HepG2 (cell line): ENCODE measurements at regions not wholly inside any gene's neighbourhood (a gene's known extent, or its start where the extent isn't known, plus 50 kb on each side); places are given as distances from the start of the nearest gene placed in this dataset.

Experiments used
- ATAC-seq: fragments of 200-7000 bp; cut with Tn5 transposase; 3 replicates; pipeline ENCODE4 v1.9.1; 2020; ENCODE audit warnings: mild to moderate bottlenecking, moderate library complexity
- BruUV-seq: library from RNA; stranded (reverse); fragments of 400-500 nt; replicated peaks from 2 replicates; lab custom pipeline; 2021; lab: Mats Ljungman, UMichigan
- CTCF ChIA-PET: fragments of 300-600 bp; formaldehyde crosslinking; extraction: SDS; loops from one replicate; lab custom pipeline; 2021; ENCODE audit warnings: low total read pairs, inconsistent platforms, low intra/inter-chr PET ratio; lab: Yijun Ruan, JAX
- POLR2A ChIA-PET: fragments of 350-600 bp; sonication (Branson Sonifier 250); formaldehyde crosslinking; loops from one replicate; lab custom pipeline; 2020; ENCODE audit warnings: antibody characterized with exemption, inconsistent platforms; lab: Yijun Ruan, JAX
- DNase-seq: peaks from one replicate; pipeline ENCODE4 v3.0.0-alpha.2; 2015; ENCODE audit warnings: low spot score
- FAIRE-seq: peaks from 3 replicates; lab custom pipeline; 2011; peaks lifted over from hg19 to GRCh38; lab: Jason Lieb, UNC
- H2AFZ ChIP-seq: one replicate; pipeline ENCODE4 v1.6.1; 2011; ENCODE audit warnings: low read length, inconsistent platforms
- H3K27ac ChIP-seq: fragments of 300-600 bp; 3 replicates; pipeline ENCODE4 v1.8.0; 2011; ENCODE audit warnings: mixed run types, mild to moderate bottlenecking, mixed read lengths, low read length, inconsistent platforms; ENCODE audit not compliant: insufficient read depth; ENCODE audit errors: extremely low read length
- H3K27me3 ChIP-seq, 2 experiments: fragments of 200-600 bp in 1 of 2; 2 replicates in 1 of 2; 3 replicates in 1 of 2; pipeline versions ENCODE4 v1.6.0 to v1.8.0; 2011; ENCODE audit warnings: low read length in 2 of 2, mild to moderate bottlenecking in 2 of 2, moderate library complexity in 2 of 2, inconsistent platforms in 1 of 2; ENCODE audit not compliant: insufficient read depth in 2 of 2, control insufficient read depth in 1 of 2
- H3K36me3 ChIP-seq, 2 experiments: fragments of 200-600 bp in 1 of 2; replicated peaks in 1 of 2; 2 replicates in 1 of 2; 3 replicates in 1 of 2; pipeline versions ENCODE4 v1.5.1 to v1.8.0; 2011; ENCODE audit warnings: low read length in 2 of 2, inconsistent platforms in 1 of 2; ENCODE audit not compliant: insufficient read depth in 2 of 2, control insufficient read depth in 1 of 2
- H3K4me1 ChIP-seq: 2 replicates; pipeline ENCODE4 v1.5.1; 2012; ENCODE audit warnings: low read length, inconsistent platforms; ENCODE audit not compliant: insufficient read depth
- H3K4me2 ChIP-seq: 2 replicates; pipeline ENCODE4 v1.6.0; 2011; ENCODE audit warnings: low read depth, low read length, inconsistent platforms
- H3K4me3 ChIP-seq, 3 experiments: fragments of 200-600 bp in 1 of 3; sonication (generic), shearing (Covaris generic) in 1 of 3; replicated peaks in 1 of 3; 2 replicates each; pipeline ENCODE4 v1.5.1; 2011 to 2016; ENCODE audit warnings: low read length in 3 of 3, inconsistent platforms in 2 of 3, low read depth in 2 of 3, mild to moderate bottlenecking in 2 of 3, control low read depth in 1 of 3, mixed read lengths in 1 of 3; ENCODE audit not compliant: insufficient read depth in 1 of 3
- H3K79me2 ChIP-seq: one replicate; pipeline ENCODE4 v1.6.1; 2011; ENCODE audit warnings: low read length, inconsistent platforms; ENCODE audit not compliant: insufficient read depth
- H3K9ac ChIP-seq: 2 replicates; pipeline ENCODE4 v1.6.0; 2011; ENCODE audit warnings: mild to moderate bottlenecking, low read depth, low read length, inconsistent platforms; ENCODE audit not compliant: insufficient read depth
- H3K9me3 ChIP-seq: 2 replicates; pipeline ENCODE4 v1.5.1; 2012; ENCODE audit warnings: mild to moderate bottlenecking, low read length
- H4K20me1 ChIP-seq: 2 replicates; pipeline ENCODE4 v1.6.0; 2011; ENCODE audit warnings: inconsistent platforms, mild to moderate bottlenecking, low read length, moderate library complexity; ENCODE audit not compliant: insufficient read depth
- CREBL2 ChIP-seq: sonication (generic); formaldehyde crosslinking; IDR thresholded peaks from 2 replicates; pipeline ENCODE4 v1.8.1; 2023; ENCODE audit warnings: missing genetic modification reagents, mild to moderate bottlenecking, borderline replicate concordance
- CREM ChIP-seq, 2 experiments: sonication (generic) in 1 of 2; formaldehyde crosslinking in 1 of 2; IDR thresholded peaks; 2 replicates each; pipeline versions ENCODE4 v1.4.0 to v1.6.1; 2016 to 2020; ENCODE audit warnings: antibody characterized with exemption in 1 of 2, mild to moderate bottlenecking in 1 of 2, missing genetic modification reagents in 1 of 2
- HOXA9 ChIP-seq: sonication (generic); formaldehyde crosslinking; IDR thresholded peaks from 2 replicates; pipeline ENCODE4 v1.8.1; 2022; ENCODE audit warnings: missing genetic modification reagents, mild to moderate bottlenecking, moderate library complexity, borderline replicate concordance
- MYNN ChIP-seq: sonication (generic); formaldehyde crosslinking; IDR thresholded peaks from 2 replicates; pipeline ENCODE4 v1.4.0; 2020; ENCODE audit warnings: mild to moderate bottlenecking, low read depth, missing genetic modification reagents
- NCOA1 ChIP-seq: sonication (generic); formaldehyde crosslinking; IDR thresholded peaks from 2 replicates; pipeline ENCODE4 v1.9.0; 2021; ENCODE audit warnings: missing genetic modification reagents
- NR2C2 ChIP-seq: sonication (generic); formaldehyde crosslinking; IDR thresholded peaks from 2 replicates; pipeline ENCODE4 v1.4.0; 2020; ENCODE audit warnings: missing genetic modification reagents, mild to moderate bottlenecking, moderate library complexity, borderline replicate concordance
- RAD51 ChIP-seq: fragments of 450-650 bp; IDR thresholded peaks from 2 replicates; pipeline ENCODE4 v1.6.1; 2016; ENCODE audit warnings: borderline replicate concordance
- SIX4 ChIP-seq: sonication (generic); formaldehyde crosslinking; IDR thresholded peaks from 2 replicates; pipeline ENCODE4 v1.4.0; 2020; ENCODE audit warnings: missing genetic modification reagents
- SP2 ChIP-seq: sonication (generic); formaldehyde crosslinking; IDR thresholded peaks from 2 replicates; pipeline ENCODE4 v1.5.1; 2020; ENCODE audit warnings: mild to moderate bottlenecking, missing genetic modification reagents
- ZBTB43 ChIP-seq: sonication (generic); formaldehyde crosslinking; conservative IDR thresholded peaks from 2 replicates; pipeline ENCODE4 v1.4.0; 2020; ENCODE audit warnings: missing genetic modification reagents
- ZFAT ChIP-seq: sonication (generic); formaldehyde crosslinking; conservative IDR thresholded peaks from 2 replicates; pipeline ENCODE4 v1.8.1; 2023; ENCODE audit warnings: missing genetic modification reagents, inconsistent platforms
- ZHX1 ChIP-seq: sonication (generic); formaldehyde crosslinking; IDR thresholded peaks from 2 replicates; pipeline ENCODE4 v1.8.1; 2022; ENCODE audit warnings: low read depth, mild to moderate bottlenecking, missing genetic modification reagents
- ZNF766 ChIP-seq: sonication (generic); formaldehyde crosslinking; IDR thresholded peaks from 2 replicates; pipeline ENCODE4 v1.5.0; 2020; ENCODE audit warnings: missing genetic modification reagents, borderline replicate concordance
- ZNF782 ChIP-seq: sonication (generic); formaldehyde crosslinking; IDR thresholded peaks from 2 replicates; pipeline ENCODE4 v1.4.0; 2020; ENCODE audit warnings: missing genetic modification reagents, mild to moderate bottlenecking, borderline replicate concordance
- WGBS: methylation state at CpG from one replicate; pipeline ENCODE4 v1.1.6; 2017; ENCODE audit warnings: low lambda C conversion rate; 5-methylcytosine and 5-hydroxymethylcytosine counted together
- in situ Hi-C: cut with HindIII; loops from 2 replicates; pipeline ENCODE4 v1.10.0; 2017; ENCODE audit warnings: low pct_unique_long_range_greater_than_20kb; ENCODE audit not compliant: extremely low pct_ligation_motif_present
- intact Hi-C: fragments of 100-400 bp; cut with micrococcal nuclease; formaldehyde crosslinking; loops from one replicate; pipeline ENCODE4 v1.10.0; 2022; ENCODE audit not compliant: unreplicated experiment

GRCh38 chr14:80352471-80352870 is 141.2 kb upstream of the DIO2 start:
- no peak for TF ChIP-seq CREM (IDR thresholded peaks at IDR 0.05)
- TF ChIP-seq CREM (CRISPR knock-in tag; IDR thresholded peaks at IDR 0.05), result no peak
- no peak for TF ChIP-seq MYNN (CRISPR knock-in tag)
- no peak for TF ChIP-seq ZFAT (CRISPR knock-in tag)
- TF ChIP-seq NR2C2 (CRISPR knock-in tag), result no peak
- no peak for TF ChIP-seq ZNF766 (CRISPR knock-in tag)
- TF ChIP-seq CREBL2 (CRISPR knock-in tag), result no peak
- Histone ChIP-seq H3K4me1 (no peaks in the 10 kb centered on the region), H2AFZ (no peak overlapping the region), H3K4me2 (no peak overlapping the region), H3K27me3 (no peaks in the 10 kb centered on the region), H3K36me3 (no peaks in the 10 kb centered on the region), H3K4me3 (no peak overlapping the region), H4K20me1 (no peaks in the 10 kb centered on the region), H3K27ac (no peak overlapping the region), H3K9me3 (no peaks in the 10 kb centered on the region), H3K79me2 (no peaks in the 10 kb centered on the region), H3K9ac (no peak overlapping the region)
- POLR2A ChIA-PET, result no interaction called here
- 0% methylated on average over 1 of the region's 1 CpG for WGBS
- intact Hi-C loops (no loop called here), in situ Hi-C loops (no loop called here)
- CTCF ChIA-PET, result no interaction called here
- no TSS peak for BruUV-seq
- DNase-seq (no peak), FAIRE-seq (no peak), ATAC-seq (no peak)

- DNase-seq (no peak), ATAC-seq (no peak), FAIRE-seq (no peak)
- CTCF ChIA-PET, result no interaction called here
- no peaks in the 10 kb centered on the region for H4K20me1 ChIP-seq
- no peaks in the 10 kb centered on the region for H3K79me2 ChIP-seq
- H3K4me3 ChIP-seq, result no peak overlapping the region
- H3K27ac ChIP-seq, result no peak overlapping the region
- no peaks in the 10 kb centered on the region for H3K4me1 ChIP-seq
- TF ChIP-seq ZNF782 (CRISPR knock-in tag) (no peak), RAD51 (no peak), HOXA9 (CRISPR knock-in tag) (no peak), ZHX1 (CRISPR knock-in tag) (no peak), SIX4 (no peak), NCOA1 (CRISPR knock-in tag) (no peak), ZBTB43 (CRISPR knock-in tag) (no peak), SP2 (CRISPR knock-in tag) (no peak)
- TF ChIP-seq, all 625 proteins: peak for 0
- POLR2A ChIA-PET, result no interaction called here
- H3K36me3 ChIP-seq, result no peaks in the 10 kb centered on the region
- intact Hi-C loops, result no loop called here
- in situ Hi-C loops, result no loop called here
- no peaks in the 10 kb centered on the region for H3K9me3 ChIP-seq
- no peaks in the 10 kb centered on the region for H3K27me3 ChIP-seq
- no peak overlapping the region for H3K9ac ChIP-seq
- H2AFZ ChIP-seq, result no peak overlapping the region
- no peak overlapping the region for H3K4me2 ChIP-seq
- BruUV-seq, result no TSS peak
- under 1% methylated on average over 6 of the region's 6 CpGs for WGBS
Observed at GRCh38 chr14:80350707-80351106, 139.4 kb upstream of the DIO2 start.
